GM19395 (cell line): ENCODE measurements at regions not wholly inside any gene's neighbourhood (a gene's known extent, or its start where the extent isn't known, plus 50 kb on each side); places are given as distances from the start of the nearest gene placed in this dataset.

Experiments used
- ATAC-seq: cut with Tn5 transposase; IDR thresholded peaks from one replicate; pipeline ENCODE4 v1.9.1; 2021; ENCODE audit warnings: mild to moderate bottlenecking, moderate library complexity; ENCODE audit not compliant: unreplicated experiment

DNA sequence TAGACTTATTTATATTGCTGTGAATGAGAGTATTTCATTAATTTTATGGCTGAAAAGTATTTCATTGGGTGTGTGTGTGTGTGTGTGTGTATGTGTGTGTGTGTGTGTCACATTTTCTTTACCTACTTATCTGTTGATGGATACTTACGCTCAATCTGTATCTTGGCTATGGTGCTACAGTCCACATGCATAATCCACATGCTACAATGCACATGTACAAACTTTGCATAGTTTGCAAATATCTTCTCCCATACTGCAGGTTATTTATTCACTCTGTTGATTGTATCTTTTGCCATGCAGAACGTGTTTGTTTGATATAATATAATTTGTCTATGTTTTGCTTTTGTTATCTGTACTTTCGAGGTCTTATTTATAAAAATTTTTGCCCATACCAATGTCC, 167.8 kb downstream of the RAB28 start:
- no peak for ATAC-seq

GRCh38 chr4:13313856-13314255, 170.3 kb downstream of the RAB28 start:
- ATAC-seq, result no peak

DNA sequence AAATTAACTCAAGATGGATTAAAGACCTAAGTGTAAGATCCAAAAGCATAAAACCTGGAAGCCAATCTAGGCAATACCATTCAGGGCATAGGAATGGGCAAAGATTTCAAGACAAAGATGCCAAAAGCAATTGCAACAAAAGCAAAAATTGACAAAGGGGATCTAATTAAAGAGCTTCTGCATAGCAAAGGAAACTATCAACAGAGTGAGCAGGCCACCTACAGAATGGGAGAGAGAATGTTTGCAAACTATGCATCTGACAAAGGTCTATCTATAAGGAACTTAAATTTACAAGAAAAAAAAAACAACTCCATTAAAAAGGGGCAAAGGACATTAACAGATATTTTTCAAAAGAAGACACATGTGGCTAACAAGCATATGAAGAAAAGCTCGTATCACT, 171.9 kb downstream of the RAB28 start:
- ATAC-seq, result no peak

GRCh38 chr4:13309751-13310150, 174.4 kb downstream of the RAB28 start:
- ATAC-seq, result no peak

GRCh38 chr4:13306356-13306755, 177.8 kb downstream of the RAB28 start:
- no peak for ATAC-seq

GRCh38 chr4:13302876-13303275, 181.3 kb downstream of the RAB28 start:
- ATAC-seq, result no peak

DNA sequence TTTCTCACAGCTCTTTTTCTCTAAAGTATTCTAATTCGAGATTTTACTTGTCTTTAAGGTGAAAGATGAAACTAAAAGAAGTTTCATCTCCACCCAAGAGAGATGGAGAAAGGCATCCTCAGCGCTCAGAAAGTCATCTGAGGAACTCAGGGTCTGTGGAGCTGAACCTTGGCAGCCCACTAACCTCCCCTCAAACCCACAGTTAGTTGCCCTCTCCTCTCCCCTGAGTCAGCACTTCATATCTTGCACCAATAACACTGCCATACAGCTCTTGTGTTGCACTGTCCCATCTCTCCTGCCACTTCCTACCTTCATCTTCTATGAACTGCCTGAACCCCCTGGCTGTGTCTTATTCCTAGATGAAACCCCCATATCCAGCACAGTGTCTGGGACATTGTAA, 184.8 kb downstream of the RAB28 start:
- no peak for ATAC-seq

DNA sequence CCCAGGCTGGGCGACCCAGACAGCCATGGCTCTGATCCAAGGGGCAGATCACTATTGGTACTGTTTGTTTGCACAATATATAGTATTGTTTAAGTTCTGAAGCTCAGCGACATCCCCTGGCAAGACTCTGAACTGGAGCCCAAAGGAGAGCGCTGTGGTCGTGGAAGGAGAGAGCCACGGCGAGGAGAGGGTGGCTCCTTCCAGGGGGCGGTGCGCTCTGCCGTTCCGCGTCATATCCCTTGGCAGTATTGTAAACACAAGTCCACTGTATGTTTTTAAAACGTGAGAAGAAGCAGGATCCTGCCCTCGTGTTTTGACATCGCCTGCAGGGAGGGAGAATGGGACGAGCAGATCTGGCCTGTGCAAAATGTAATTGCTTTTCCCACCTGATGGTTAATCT, 185.5 kb downstream of the RAB28 start:
- ATAC-seq, result no peak

DNA sequence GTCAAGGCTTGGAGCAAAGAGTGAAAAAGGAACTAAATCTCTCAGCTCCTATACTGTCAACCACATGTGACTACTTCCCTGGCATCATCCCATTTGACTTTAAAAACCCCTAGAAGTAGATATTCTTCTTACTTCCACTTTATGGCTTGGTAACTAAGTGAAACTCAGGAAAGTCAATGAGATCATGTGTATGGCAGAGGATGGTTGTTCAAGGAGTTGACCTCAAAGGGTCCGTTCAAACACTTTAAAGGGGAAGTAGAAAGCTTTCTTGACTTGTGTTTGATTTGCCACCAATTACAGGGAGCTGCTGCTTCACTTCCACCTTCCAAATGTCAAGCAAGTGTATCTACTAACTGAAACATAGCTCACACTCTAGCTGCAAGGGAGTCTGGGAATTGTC, 187.2 kb downstream of the RAB28 start:
- ATAC-seq, result no peak

DNA sequence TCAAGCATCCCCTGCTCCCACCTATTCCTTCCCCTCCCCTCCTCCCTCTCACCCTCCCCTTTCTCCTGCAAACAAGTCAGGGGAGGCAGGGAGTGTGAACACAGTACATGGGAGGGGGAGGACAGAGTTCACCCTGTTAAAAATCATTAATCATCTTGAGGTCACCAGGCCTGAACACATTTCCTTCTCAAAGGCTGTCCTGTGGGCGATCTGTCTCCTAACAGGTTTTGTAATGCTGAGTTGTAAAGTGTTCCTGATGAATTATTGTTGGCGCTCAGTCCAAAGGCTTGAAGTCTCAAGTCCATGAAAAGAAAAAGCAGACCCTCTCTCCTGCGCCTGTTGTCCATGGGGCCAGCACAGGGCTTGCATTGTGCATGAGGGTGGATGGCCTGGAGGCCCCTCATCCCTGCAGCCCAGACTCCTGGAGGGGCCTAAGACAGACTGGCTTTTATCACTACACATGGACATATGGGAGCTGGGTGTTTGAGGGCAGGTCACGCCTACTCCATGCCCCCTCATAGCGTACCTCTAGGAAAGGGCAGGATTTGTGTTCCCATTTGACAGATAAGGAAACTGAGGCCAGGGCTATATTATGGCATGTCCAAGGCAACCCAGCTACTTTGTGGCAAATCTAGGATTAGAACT, 189.1 kb downstream of the RAB28 start:
- ATAC-seq, result no peak

DNA sequence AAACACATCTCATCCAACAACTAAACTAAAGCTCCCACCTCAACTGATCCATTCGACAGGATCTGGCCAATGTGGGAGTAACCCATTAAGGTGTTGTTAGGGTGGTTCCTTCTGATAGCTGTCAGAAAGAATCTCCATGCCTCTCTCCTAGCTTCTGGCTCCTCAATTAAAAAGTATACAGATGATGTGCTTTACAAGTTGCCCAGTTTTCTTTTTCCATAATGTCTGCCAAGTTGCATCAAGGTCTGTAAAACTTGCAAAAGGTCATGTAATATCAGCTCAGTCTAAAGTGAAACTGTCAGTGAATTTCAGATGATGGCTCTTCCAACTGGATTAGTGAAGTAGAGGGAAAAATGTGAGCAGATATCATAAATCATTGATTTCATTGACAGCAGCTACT, 191.8 kb downstream of the RAB28 start:
- no peak for ATAC-seq

GRCh38 chr4:13289391-13289790, 194.7 kb downstream of the RAB28 start:
- no peak for ATAC-seq

GRCh38 chr4:13285336-13285735, 198.8 kb downstream of the RAB28 start:
- ATAC-seq, result no peak

GRCh38 chr4:13284932-13285331, 199.2 kb downstream of the RAB28 start:
- no peak for ATAC-seq

DNA sequence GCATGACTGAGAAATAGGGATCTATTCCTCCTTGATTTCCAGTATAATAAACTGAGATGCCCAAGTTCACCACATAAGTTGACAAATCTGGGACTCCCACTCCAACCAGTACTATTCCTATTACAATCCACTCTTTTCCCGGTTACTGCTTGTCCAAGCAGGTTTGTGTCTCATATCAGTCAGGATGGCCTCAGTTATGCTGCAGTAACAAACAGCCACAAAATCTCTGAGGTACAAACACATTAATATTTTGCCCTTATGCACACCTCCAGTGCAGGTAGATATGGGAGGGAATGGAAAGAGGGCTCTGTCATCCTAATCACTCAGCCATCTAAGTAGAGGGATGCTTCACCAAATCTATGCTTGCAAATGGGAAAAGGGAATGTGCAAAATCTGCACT, 207.8 kb downstream of the RAB28 start:
- ATAC-seq, result no peak

GRCh38 chr4:13268703-13269102, 215.4 kb downstream of the RAB28 start:
- ATAC-seq, result no peak

- no peak for ATAC-seq
These were observed 216.0 kb downstream of the RAB28 start for GRCh38 chr4:13268165-13268564.

DNA sequence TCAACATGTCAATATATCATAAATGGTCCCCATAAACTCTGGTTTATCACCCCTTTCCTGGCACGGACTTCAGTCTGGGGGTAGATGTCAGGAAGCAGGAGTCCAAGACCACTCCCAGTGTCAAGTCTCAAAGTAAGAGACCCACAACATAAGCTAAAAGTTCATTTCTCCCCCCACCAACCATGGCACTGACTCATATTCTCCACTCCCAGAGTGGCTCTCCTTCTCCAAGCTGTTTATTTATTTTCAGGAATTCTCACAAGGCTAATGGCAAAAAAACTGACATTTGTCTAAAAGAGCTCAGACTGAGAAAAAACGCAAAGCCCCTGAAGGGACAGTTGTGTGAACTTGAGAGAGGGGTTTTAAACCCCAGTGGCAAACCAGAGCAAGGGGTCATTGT, 217.0 kb downstream of the RAB28 start:
- no peak for ATAC-seq

- ATAC-seq, result no peak
These were observed 217.5 kb downstream of the RAB28 start for GRCh38 chr4:13266687-13267086.

- no peak for ATAC-seq
These were observed 220.1 kb downstream of the RAB28 start for GRCh38 chr4:13263967-13264525.

DNA sequence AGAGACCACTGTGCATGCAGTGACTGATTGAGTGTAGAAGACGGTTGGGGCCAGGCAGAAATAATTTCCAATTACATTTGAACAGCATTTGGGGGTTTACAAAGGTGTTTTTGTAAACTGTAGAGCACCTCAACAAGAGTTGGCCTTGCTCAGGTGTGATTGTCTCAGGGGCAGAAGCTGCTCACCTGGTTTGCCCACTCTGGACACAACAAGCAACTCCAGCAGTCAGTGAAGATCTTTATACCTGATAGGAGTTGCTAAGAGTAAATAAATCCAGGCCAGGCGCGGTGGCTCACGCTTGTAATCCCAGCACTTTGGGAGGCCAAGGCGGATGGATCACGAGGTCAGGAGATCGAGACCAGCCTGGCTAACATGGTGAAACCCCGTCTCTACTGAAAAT, 221.3 kb downstream of the RAB28 start:
- ATAC-seq, result no peak

DNA sequence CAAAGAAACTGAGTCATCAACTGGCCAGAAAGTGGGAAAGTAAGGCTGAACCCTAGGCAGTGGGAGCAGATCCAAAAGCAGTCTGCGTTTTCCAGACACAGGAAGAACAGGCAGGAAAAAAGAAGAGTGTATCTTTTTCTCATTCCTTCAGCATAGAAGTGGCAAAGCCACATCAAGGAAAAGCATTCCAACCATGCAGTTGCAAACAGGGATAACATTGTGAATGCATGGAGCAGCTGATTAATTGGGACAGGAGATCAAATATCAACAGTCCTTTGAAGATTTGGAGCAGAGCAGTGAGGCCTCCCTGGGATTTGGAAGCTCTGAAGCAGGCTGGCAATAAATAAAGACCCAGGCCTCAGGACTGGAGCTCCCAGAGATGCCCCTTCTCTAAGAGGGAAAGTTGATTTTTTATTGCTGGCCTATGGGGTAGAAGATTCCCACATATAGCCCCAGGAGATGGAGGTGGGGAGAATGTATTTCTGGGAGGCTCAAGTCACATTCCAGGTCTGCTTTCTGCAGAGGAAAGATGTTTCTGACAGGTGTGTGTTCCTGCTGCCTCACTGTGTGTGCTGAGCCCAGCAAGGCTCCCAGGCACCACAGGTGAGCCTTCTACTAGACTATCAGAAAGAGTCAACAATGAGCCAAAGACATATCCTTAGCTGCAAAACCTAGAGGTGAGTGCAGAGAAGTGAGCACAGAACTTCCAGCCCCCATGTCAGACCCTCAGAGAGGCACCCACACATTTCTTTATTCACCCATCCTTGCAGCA, 222.5 kb downstream of the RAB28 start:
- ATAC-seq, result no peak
